ENCODE measurements at regions not wholly inside any gene's neighbourhood (a gene's known extent, or its start where the extent isn't known, plus 50 kb on each side); places are given as distances from the start of the nearest gene placed in this dataset.

DNA sequence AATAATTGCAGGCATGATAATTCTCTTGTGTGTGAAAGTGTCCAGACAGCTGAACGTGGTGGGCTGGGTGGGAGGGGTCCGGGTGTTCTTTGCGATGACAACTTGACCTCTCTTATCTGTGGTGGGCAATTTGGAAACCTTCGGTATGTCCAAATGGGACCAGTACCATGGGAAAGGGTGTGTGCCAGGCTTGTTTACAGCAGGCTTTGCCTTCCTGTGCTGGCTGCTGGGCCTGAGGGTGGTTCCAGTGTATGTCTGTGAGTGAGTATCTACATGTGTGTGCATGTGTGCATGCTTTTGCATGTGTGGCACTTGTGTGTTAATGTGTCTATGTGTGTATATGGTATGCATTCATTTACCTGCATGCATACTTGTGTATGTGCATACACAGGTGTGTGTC, 166.4 kb downstream of the GADD45G start:
- peak in 1 of 2 donors; percentile 32 for DNase-seq (ENCODE audit: low spot score in 2 of 2)
- H3K27me3 ChIP-seq: peaks cover 4% of the 10 kb centered on the region
- H3K27ac ChIP-seq: no peak overlapping the region
- 61% methylated on average over 4 of the region's 4 CpGs for WGBS
- no peak for TF ChIP-seq EP300 (IDR thresholded peaks at IDR 0.05)
- no peak for TF ChIP-seq POLR2A (IDR thresholded peaks at IDR 0.05)
- no peak for TF ChIP-seq POLR2AphosphoS5 (IDR thresholded peaks at IDR 0.05)
- TF ChIP-seq, protein P1, sequence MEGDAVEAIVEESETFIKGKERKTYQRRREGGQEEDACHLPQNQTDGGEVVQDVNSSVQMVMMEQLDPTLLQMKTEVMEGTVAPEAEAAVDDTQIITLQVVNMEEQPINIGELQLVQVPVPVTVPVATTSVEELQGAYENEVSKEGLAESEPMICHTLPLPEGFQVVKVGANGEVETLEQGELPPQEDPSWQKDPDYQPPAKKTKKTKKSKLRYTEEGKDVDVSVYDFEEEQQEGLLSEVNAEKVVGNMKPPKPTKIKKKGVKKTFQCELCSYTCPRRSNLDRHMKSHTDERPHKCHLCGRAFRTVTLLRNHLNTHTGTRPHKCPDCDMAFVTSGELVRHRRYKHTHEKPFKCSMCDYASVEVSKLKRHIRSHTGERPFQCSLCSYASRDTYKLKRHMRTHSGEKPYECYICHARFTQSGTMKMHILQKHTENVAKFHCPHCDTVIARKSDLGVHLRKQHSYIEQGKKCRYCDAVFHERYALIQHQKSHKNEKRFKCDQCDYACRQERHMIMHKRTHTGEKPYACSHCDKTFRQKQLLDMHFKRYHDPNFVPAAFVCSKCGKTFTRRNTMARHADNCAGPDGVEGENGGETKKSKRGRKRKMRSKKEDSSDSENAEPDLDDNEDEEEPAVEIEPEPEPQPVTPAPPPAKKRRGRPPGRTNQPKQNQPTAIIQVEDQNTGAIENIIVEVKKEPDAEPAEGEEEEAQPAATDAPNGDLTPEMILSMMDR (IDR thresholded peaks at IDR 0.05): no peak
- peaks cover 10% of the 10 kb centered on the region for H3K4me1 ChIP-seq
- H3K9me3 ChIP-seq: no peaks in the 10 kb centered on the region
- H3K4me3 ChIP-seq: no peak overlapping the region
- no peaks in the 10 kb centered on the region for H3K36me3 ChIP-seq

DNA sequence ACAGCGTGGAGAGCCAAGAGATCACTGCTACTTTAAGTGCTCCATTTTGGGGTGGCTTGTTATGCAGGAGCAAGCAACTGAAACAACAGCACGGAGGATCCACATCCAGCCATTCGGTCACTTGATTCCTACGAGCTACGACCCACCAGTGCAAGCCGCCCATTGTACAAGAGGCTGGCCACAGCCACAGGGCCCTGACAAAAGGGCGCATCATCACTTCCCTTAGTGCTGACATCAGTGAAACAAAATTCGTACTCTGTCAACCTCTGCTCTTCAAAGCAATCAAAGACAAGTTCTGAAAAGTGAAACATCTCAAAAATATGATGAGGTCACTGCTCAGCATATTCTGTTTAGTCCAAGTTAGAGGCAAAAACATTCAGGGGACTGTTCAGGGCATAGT, 168.4 kb downstream of the GADD45G start:
- H3K36me3 ChIP-seq: no peaks in the 10 kb centered on the region
- DNase-seq (ENCODE audit: low spot score in 2 of 2): peak in 1 of 2 donors; percentile 19
- peaks cover 4% of the 10 kb centered on the region for H3K27me3 ChIP-seq
- H3K9me3 ChIP-seq: no peaks in the 10 kb centered on the region
- TF ChIP-seq POLR2AphosphoS5 (IDR thresholded peaks at IDR 0.05) (no peak), POLR2A (IDR thresholded peaks at IDR 0.05) (no peak), EP300 (IDR thresholded peaks at IDR 0.05) (no peak)
- TF ChIP-seq, protein P1 (IDR thresholded peaks at IDR 0.05): no peak
- peaks cover 8% of the 10 kb centered on the region for H3K4me1 ChIP-seq
- 95% methylated on average over 8 of the region's 8 CpGs for WGBS
- H3K4me3 ChIP-seq: no peak overlapping the region
- no peak overlapping the region for H3K27ac ChIP-seq

DNA sequence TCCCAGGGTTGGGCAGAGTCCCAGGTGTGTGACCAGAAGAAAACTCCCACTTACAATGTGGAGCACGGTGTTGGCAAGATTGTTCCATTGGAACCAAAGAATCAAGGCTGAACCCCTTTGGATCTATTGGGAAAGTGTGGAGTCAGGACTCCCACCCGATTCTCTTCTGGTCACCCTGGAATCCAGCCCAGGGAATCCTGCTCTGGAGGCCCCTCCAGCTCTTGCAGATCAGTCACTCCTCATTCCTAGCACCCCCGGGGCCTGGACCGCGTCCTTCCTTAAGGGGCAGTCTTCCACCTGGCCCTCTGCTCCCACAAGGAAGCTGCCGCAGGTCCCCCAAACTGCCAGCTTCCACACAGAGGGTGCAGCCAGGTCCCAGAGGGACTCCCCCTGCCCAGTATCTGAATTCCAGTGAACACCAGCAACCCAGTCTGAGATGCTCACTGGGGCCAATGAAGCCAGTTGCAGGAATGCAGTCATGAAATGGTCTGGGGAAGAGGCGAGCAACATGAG, 170.1 kb downstream of the GADD45G start:
- peaks cover 4% of the 10 kb centered on the region for H3K27me3 ChIP-seq
- 98% methylated on average over 7 of the region's 7 CpGs for WGBS
- H3K4me1 ChIP-seq: peaks cover 12% of the 10 kb centered on the region
- H3K27ac ChIP-seq: no peak overlapping the region
- no peak overlapping the region for H3K4me3 ChIP-seq
- TF ChIP-seq, protein P1 (IDR thresholded peaks at IDR 0.05): no peak
- no peak for TF ChIP-seq EP300 (IDR thresholded peaks at IDR 0.05)
- no peak for TF ChIP-seq POLR2A (IDR thresholded peaks at IDR 0.05)
- no peak for TF ChIP-seq POLR2AphosphoS5 (IDR thresholded peaks at IDR 0.05)
- H3K9me3 ChIP-seq: no peaks in the 10 kb centered on the region
- H3K36me3 ChIP-seq: no peaks in the 10 kb centered on the region
- peak in 1 of 2 donors; percentile 39 for DNase-seq (ENCODE audit: low spot score in 2 of 2)

DNA sequence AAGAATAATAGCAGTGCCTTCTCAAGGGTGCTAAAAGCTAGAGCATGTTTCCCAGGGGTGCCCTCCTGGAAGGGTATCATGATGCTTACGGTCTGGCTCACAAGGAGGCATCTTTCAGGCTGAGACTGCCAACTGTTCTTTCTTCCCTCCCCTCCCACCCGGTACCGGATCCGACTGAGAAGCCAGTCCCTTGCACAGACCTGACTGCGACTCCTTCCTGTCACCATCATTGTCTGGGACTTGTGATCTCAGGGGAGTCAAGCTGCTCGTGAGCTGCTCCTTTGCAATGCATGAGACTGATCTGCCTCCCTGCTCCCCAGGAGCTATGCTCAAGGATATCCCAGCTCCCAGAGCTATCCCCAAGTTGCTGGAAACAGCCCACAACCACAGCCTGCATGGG, 170.8 kb downstream of the GADD45G start:
- H3K27ac ChIP-seq: no peak overlapping the region
- WGBS: 94% methylated on average over 5 of the region's 6 CpGs
- no peaks in the 10 kb centered on the region for H3K9me3 ChIP-seq
- peak in 1 of 2 donors; percentile 3 for DNase-seq (ENCODE audit: low spot score in 2 of 2)
- H3K36me3 ChIP-seq: no peaks in the 10 kb centered on the region
- peaks cover 10% of the 10 kb centered on the region for H3K4me1 ChIP-seq
- no peak overlapping the region for H3K4me3 ChIP-seq
- H3K27me3 ChIP-seq: peaks cover 4% of the 10 kb centered on the region
- TF ChIP-seq POLR2A (IDR thresholded peaks at IDR 0.05) (no peak), EP300 (IDR thresholded peaks at IDR 0.05) (no peak), POLR2AphosphoS5 (IDR thresholded peaks at IDR 0.05) (no peak)
- TF ChIP-seq, protein P1 (IDR thresholded peaks at IDR 0.05): no peak

DNA sequence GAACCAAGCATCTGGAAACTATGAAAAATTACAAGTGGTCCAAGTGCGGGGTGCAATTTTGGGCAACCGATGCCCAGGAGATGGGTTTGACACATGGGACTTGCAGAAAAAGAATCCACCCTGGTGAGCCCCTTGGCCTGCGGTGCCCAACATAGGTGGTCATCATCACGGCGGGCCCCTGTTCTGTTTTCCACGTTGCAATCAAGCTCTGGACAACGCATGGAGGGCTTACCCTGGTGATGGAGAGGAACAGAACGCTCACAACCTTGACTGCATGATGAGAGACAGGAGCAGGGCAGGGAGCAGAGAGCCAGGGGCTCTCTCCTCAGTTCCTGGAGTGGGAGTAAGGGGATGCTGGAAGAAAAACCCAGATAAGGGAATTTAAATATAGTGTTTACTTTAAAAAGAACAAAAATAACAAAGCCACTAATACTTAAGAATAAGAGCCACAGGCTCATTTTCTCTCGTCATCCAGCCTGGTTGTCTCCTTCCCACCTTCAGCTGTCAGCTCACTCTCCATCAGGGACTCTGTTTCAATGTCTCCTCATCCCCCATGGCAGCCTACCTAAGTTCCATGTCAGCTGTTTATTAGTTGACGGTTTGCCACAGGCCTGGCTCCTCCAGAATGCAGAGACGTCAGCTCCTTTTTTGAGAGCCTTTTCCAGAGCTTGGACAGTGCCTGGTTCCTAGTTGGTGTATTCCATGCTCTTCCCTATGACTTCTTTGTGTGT, 172.1 kb downstream of the GADD45G start:
- Histone ChIP-seq H3K4me1 (peaks cover 4% of the 10 kb centered on the region), H3K9me3 (no peaks in the 10 kb centered on the region), H3K4me3 (no peak overlapping the region), H3K36me3 (no peaks in the 10 kb centered on the region), H3K27me3 (peaks cover 4% of the 10 kb centered on the region), H3K27ac (no peak overlapping the region)
- DNase-seq (ENCODE audit: low spot score in 2 of 2): peak in 1 of 2 donors; percentile 20
- WGBS: 75% methylated on average over 11 of the region's 11 CpGs
- TF ChIP-seq EP300 (IDR thresholded peaks at IDR 0.05): no peak
- no peak for TF ChIP-seq POLR2AphosphoS5 (IDR thresholded peaks at IDR 0.05)
- TF ChIP-seq, protein P1 (IDR thresholded peaks at IDR 0.05): no peak
- TF ChIP-seq POLR2A (IDR thresholded peaks at IDR 0.05): no peak

Measured in suprapubic skin (tissue), 4 donors.